ENCODE measurements at regions not wholly inside any gene's neighbourhood (a gene's known extent, or its start where the extent isn't known, plus 50 kb on each side); places are given as distances from the start of the nearest gene placed in this dataset.

GRCh38 chr5:3963652-3964051 is 368.0 kb downstream of the IRX1 start:
- no peak for TF ChIP-seq CTCF (IDR thresholded peaks at IDR 0.05)
- TF ChIP-seq POLR2A (IDR thresholded peaks at IDR 0.05) = no peak
- DNase-seq (ENCODE audit: low spot score in 2 of 2) = no peak
- intact Hi-C loops (cut with DNase I; ENCODE audit: low total_unique reads) = no loop called here
- 59 to 75% methylated on average over 1 of the region's 1 CpG for WGBS, 2 donors
- no peak overlapping the region for H3K4me3 ChIP-seq (ENCODE audit: low read depth, poor library complexity, severe bottlenecking)

GRCh38 chr5:3980156-3980555 is 384.5 kb downstream of the IRX1 start:
- no peak for TF ChIP-seq POLR2A (IDR thresholded peaks at IDR 0.05)
- TF ChIP-seq CTCF (IDR thresholded peaks at IDR 0.05) = no peak
- 63 to 75% methylated on average over 6 of the region's 6 CpGs for WGBS, 2 donors
- intact Hi-C loops (cut with DNase I; ENCODE audit: low total_unique reads) = no loop called here
- no peak for DNase-seq (ENCODE audit: low spot score in 2 of 2)
- H3K4me3 ChIP-seq (ENCODE audit: low read depth, poor library complexity, severe bottlenecking) = no peak overlapping the region

DNA sequence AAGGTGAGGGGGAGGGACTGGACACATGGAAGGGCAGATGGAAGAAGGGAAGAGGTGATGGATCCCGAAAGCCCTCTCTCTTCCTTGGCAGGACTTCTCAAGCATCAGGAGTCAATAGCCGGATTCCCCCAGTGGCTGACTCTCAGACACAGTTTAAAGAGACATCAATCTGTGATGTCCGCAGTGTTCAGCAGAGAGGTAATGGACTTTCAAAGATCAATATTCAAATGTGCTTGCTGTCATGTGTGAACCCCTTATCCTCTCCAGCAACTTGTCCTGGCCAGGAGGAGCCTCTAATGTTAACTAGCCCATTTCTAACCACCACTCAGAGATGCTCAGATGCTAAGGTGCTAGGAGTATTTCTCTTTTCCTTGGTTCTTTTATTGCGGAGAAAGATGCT is 392.2 kb downstream of the IRX1 start:
- no peak for DNase-seq (ENCODE audit: low spot score in 2 of 2)
- intact Hi-C loops (cut with DNase I; ENCODE audit: low total_unique reads) = no loop called here
- TF ChIP-seq CTCF (IDR thresholded peaks at IDR 0.05) = no peak
- TF ChIP-seq POLR2A (IDR thresholded peaks at IDR 0.05) = no peak
- H3K4me3 ChIP-seq (ENCODE audit: low read depth, poor library complexity, severe bottlenecking) = no peak overlapping the region
- 90 to 93% methylated on average over 4 of the region's 4 CpGs for WGBS, 2 donors

DNA sequence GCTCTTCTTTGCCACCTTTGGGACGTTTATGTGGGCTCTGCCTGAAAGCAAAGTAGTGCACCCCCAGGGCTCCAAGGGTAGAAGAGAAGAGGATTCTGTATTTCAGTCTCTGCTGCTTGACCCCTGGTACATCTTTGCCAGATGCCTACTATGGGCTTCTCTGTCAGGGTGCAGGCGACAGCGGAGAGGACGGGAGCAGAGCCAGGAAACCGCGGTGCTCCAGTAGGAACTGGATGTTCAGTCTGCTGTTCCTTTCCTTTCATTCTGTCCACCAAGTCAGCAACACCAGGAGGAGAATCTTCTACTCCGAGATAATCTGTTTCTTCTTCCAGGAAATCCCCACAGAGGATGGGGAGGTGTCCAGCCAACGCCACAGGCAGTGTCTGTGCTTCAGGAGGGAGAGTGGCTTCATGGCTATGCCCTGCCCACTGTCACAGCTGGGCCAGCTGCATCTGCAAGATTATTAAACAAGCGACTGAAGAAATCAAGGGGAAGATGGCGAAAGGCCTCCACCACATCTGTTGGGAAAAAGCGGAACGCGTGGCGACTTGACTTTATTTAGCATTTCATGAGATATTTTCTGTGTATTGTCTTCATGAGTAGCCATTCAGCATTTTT is 398.3 kb downstream of the IRX1 start:
- H3K4me3 ChIP-seq (ENCODE audit: low read depth, poor library complexity, severe bottlenecking) = no peak overlapping the region
- DNase-seq (ENCODE audit: low spot score in 2 of 2) = no peak
- intact Hi-C loops (cut with DNase I; ENCODE audit: low total_unique reads) = no loop called here
- 73 to 84% methylated on average over 14 of the region's 14 CpGs for WGBS, 2 donors
- no peak for TF ChIP-seq POLR2A (IDR thresholded peaks at IDR 0.05)
- TF ChIP-seq CTCF (IDR thresholded peaks at IDR 0.05) = no peak

GRCh38 chr5:3994628-3995027 is 399.0 kb downstream of the IRX1 start:
- H3K4me3 ChIP-seq (ENCODE audit: low read depth, poor library complexity, severe bottlenecking) = no peak overlapping the region
- no peak for DNase-seq (ENCODE audit: low spot score in 2 of 2)
- no peak for TF ChIP-seq CTCF (IDR thresholded peaks at IDR 0.05)
- intact Hi-C loops (cut with DNase I; ENCODE audit: low total_unique reads) = no loop called here

- DNase-seq (ENCODE audit: low spot score in 2 of 2) = no peak
- H3K4me3 ChIP-seq (ENCODE audit: low read depth, poor library complexity, severe bottlenecking) = no peak overlapping the region
- intact Hi-C loops (cut with DNase I; ENCODE audit: low total_unique reads) = no loop called here
- 35 to 43% methylated on average over 8 of the region's 8 CpGs for WGBS, 2 donors
- TF ChIP-seq POLR2A (IDR thresholded peaks at IDR 0.05) (no peak), CTCF (IDR thresholded peaks at IDR 0.05) (no peak)
Measured at GRCh38 chr5:3995954-3996619, 400.5 kb downstream of the IRX1 start.
